NCI-H2107 treated with DMSO at 0.1 percent for 48 hours (cell line): ENCODE measurements at regions not wholly inside any gene's neighbourhood (a gene's known extent, or its start where the extent isn't known, plus 50 kb on each side); places are given as distances from the start of the nearest gene placed in this dataset.
"Not testable (repeated sequence)": the region's sequence is repeated elsewhere in the genome, so short reads cannot be mapped to it uniquely, and the experiment has no call there.

Experiments used
- DNase-seq: peaks from one replicate; lab custom pipeline; 2025; ENCODE audit not compliant: unreplicated experiment; lab: John Stamatoyannopoulos, UW

GRCh38 chr5:16987776-16988175, 51.7 kb upstream of the MYO10 start:
- no peak for DNase-seq

- not testable (repeated sequence) for DNase-seq
Observed at GRCh38 chr5:16990817-16991520, 54.9 kb upstream of the MYO10 start.

- no peak for DNase-seq
Observed at GRCh38 chr5:16992006-16992405, 55.9 kb upstream of the MYO10 start.

- no peak for DNase-seq
Observed at GRCh38 chr5:16992444-16992843, 56.4 kb upstream of the MYO10 start.

- no peak for DNase-seq
Observed at GRCh38 chr5:16994565-16994964, 58.5 kb upstream of the MYO10 start.

- no peak for DNase-seq
Observed at GRCh38 chr5:16995372-16995771, 59.3 kb upstream of the MYO10 start.

- DNase-seq = no peak
Observed at GRCh38 chr5:17000291-17000939, 64.3 kb upstream of the MYO10 start.

- DNase-seq = no peak
Observed at GRCh38 chr5:17001428-17001827, 65.3 kb upstream of the MYO10 start.

GRCh38 chr5:17004441-17005106, 68.5 kb upstream of the MYO10 start:
- DNase-seq = no peak

GRCh38 chr5:17005107-17005828, 69.2 kb upstream of the MYO10 start:
- no peak for DNase-seq

GRCh38 chr5:17012289-17012688, 76.2 kb upstream of the MYO10 start:
- DNase-seq = no peak

- DNase-seq = no peak
Observed at GRCh38 chr5:17014686-17015085, 78.6 kb upstream of the MYO10 start.

GRCh38 chr5:17018871-17019270, 82.8 kb upstream of the MYO10 start:
- DNase-seq = no peak

GRCh38 chr5:17019324-17019723, 83.2 kb upstream of the MYO10 start:
- no peak for DNase-seq

- no peak for DNase-seq
Observed at GRCh38 chr5:17020678-17021601, 84.9 kb upstream of the MYO10 start.

- no peak for DNase-seq
Observed at GRCh38 chr5:17021602-17021932, 85.5 kb upstream of the MYO10 start.

- DNase-seq = no peak
Observed at GRCh38 chr5:17022296-17022695, 86.2 kb upstream of the MYO10 start.

GRCh38 chr5:17024686-17025180, 88.6 kb upstream of the MYO10 start:
- no peak for DNase-seq

GRCh38 chr5:17031659-17032277, 95.7 kb upstream of the MYO10 start:
- not testable (repeated sequence) for DNase-seq
